Hindlimb muscle (tissue), 1 donor: ENCODE measurements at regions not wholly inside any gene's neighbourhood (a gene's known extent, or its start where the extent isn't known, plus 50 kb on each side); places are given as distances from the start of the nearest gene placed in this dataset.
"Not testable (repeated sequence)": the region's sequence is repeated elsewhere in the genome, so short reads cannot be mapped to it uniquely, and the experiment has no call there.

Experiments used
- DNase-seq: peaks from one replicate; pipeline ENCODE4 v3.0.0-alpha.2; 2013

DNA sequence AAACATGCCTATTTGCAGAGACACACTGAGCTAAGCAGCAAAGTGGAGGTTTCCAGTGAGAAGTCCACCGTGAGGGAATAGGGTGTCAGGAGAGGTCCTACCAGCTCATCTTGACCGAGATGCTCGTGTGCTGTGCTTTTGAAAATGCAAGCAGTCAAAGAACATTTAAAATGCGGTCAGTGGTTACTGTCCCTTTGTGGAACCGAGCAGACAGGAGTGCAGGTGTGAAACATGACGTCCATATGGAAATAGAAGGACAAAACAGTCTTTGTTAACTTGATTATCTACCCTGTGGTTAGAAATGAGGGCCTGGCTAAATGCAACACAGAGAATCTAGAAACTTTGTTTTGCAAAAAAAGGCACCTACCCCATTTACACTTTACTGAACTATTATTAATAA is 473.3 kb downstream of the SPATA31A6 start:
- not testable (repeated sequence) for DNase-seq

DNA sequence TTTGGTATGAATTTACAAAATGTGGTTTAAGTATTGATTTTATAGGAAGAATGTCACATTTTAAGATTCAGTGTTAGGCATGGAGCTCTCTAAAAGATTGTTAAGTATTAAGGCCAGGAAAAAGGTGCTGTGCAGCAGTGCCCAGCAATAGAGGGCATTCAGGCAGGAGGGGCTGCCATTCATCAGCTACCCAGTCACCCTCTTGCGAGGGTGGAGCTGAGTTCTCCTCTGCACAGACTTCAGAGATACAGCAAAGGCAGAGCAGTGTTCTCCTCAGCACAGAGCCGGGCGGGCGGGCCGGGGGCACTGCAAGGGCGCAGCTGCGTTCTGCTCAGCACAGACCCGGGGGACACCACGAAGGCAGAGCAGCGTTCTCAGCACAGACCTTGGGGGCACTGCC is 474.0 kb downstream of the SPATA31A6 start:
- not testable (repeated sequence) for DNase-seq

DNA sequence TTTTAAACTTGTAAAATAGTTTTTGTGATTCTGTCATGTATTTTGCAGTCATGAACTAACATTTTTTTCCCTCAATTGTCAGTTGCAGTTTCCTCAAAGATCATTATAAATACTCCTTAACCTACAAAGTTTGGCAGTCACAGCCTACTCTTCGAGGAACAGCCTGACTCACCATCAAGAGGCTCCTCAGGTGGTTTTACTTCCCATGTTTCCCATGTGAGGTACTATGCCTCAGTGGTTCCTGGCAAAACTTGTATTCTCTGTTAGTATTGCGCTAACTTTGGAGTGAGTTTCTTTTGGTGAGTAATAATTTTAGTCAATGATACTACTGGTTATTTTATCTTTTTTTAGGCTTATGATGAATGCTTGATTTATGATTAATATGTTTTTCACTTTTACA is 513.7 kb downstream of the SPATA31A6 start:
- DNase-seq = not testable (repeated sequence)

DNA sequence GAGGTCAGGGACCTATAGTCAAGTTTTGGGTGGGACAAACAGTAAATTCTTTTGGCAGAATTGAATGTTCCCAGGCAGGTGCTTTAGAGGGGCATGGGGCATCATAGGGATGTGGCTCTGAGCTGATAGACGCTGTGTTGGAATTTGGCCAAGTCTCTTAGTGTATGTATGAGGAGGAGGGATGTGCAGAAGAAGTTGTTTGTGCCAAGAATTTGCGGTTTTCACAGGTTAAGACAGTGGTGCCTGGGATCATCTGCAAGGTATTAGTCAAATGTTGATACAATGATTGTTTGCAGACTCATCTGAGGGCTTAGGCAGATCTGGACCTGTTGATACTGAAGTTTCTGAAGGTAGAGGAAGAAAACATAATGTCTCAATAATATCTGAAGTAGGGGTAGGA is 519.4 kb downstream of the SPATA31A6 start:
- not testable (repeated sequence) for DNase-seq

DNA sequence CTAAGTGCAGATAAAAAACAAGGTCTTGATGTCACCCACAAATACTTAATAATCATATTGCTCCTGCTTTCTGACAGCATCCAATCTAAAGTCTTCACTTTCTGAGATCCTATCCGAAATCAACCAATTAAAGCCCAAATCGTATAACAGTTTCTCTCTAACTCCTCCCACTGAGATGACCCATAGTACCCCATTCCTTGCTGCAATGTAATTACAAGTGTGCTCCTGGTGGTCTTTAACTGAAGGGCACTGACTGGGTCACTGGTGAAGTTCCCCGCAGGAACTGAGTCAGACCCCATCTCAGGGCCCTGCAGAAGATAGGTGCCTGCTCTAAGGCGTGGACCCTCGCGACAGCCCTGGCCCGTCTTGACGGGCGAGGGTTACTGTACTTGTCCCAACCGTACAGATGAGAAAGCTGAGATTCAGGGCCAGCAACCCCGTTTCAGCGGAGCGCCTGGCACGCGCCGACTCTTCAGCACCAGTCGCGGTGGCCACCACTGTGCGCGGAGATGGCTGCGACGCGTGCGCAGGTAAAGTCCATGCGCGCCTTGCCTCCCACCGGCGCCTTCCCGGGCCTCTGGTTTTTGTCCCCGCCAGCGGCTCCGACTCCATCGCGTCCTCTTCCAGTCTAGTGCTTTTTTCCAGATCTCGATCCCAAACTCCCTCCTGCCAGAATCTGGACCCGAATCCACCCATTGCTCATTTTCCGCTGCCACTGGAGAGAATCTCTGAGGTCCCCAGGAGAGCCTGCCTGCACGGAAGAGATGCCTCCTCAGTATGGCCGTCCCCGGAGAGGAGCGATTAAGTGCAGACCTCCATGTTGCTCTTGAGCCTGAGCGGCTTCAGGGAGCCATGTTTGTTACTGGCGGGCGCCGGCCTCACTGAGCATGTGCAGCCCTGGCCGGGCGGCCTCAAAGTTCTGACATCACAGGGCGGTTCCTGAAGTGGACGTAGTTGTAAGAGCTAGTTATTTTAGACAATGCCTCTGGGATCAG is 541.7 kb downstream of the SPATA31A6 start:
- DNase-seq = not testable (repeated sequence)

DNA sequence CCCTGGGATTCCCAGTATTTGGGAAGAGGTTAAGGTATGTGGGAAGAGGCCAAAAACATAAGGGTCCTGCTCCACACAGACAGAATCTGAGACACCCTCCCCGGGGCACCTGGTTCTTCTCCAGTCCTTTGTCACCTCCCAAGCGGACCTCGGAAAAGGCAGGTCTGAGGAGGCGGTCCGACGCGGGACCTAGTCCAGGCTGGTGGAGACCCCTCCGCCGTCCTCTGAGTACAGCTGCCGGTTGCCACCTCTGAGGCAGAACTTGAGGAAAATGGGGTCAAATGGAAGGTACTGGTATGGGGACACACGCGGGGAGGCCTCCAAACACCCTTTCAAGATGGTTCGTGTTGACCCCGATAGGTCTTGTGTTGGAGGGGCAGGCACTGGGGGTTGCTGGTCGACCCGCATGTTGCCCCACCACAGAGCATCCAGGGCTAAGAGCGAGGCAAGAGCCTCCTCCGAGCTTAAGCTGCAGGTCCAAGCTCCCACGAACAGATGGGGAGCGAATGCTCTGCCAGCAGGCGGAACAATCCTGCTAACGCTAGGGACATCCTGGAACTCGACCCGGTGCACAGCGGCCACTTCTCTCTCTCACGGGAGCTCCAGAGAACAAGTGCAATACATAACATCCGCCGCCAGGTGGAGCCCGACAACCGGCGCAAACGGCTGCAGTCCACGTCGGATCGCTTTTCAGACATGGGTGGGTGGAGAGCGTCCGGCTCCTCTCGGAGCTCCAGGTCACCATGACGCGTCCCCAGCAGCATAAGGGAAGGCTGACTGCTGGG is 559.8 kb downstream of the SPATA31A6 start:
- peak; percentile 71 for DNase-seq

DNA sequence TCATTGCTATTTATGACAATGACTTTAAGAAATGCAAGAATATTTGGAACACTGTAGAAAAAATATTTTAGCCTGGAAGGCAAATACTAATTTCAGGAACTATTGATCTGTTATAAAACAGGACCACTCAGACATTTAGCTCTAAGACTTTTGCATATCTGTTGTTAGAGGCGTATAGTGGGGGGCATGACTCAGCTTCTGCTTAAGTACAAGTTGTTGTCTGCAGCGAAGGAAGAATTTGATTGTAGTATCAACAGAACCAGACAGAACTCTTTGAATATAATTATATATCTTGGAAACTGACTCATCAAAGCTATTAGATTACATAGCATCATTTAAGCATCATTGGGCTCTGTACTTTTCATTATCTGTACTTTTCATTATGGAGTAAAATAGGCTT is 573.8 kb downstream of the SPATA31A6 start:
- not testable (repeated sequence) for DNase-seq

DNA sequence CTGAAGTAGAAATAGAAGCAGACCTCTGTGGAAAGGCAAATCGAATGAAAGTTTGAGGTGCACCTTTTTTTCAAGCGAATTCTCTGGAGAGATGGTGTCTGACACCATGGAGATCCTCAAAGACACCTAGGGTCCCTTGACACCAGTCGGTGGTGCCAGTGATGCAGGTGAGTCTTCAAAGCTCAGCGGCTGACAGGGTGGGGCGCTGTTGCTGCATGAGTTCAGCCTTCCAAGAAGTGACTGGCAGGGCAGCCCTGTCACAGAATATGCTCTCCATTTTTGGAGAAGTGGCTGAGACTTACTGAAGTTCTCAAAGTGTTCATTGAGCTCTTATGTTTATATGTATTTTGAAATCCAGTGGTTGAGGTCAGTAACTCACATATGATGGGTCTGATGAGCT is 575.9 kb downstream of the SPATA31A6 start:
- DNase-seq = not testable (repeated sequence)

DNA sequence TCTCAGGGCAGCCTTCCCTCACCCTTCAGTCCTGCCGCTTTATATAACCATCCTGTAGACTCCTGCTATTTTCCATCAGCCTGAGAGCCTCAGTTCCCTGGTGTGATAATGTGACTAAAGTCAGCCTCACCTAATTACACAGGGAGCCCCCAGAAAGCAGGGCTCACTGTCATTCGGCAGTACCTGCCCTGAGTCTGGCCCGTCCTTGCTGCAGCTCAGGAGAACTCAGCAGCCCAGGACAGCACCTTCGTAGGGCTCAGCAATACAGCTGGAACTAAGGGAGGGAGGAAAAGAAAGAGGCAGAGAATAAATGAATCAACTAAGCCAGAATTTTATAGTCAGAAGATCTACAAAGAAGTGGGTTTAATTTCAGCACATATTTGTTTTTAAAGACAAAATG is 598.7 kb downstream of the SPATA31A6 start:
- DNase-seq = not testable (repeated sequence)

DNA sequence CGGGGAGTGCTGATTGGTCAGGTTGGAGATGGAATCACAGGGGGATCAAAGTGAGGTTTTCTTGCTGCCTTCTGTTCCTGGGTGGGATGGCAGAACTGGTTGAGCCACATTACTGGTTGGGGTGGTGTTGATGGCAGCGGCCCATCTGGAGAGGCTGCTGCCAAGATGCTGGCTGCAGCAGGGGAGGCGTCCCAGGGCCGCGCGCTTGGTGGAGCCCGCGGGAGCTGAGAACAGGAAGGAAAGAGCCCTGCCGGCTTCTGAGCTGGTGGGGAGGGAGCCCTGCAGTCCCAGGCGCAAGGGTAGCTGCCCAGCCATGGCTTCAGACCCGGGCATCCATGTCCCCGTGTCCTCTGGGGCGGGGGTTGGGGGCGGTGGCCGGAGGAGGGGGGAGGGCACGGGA is 609.3 kb downstream of the SPATA31A6 start:
- not testable (repeated sequence) for DNase-seq

DNA sequence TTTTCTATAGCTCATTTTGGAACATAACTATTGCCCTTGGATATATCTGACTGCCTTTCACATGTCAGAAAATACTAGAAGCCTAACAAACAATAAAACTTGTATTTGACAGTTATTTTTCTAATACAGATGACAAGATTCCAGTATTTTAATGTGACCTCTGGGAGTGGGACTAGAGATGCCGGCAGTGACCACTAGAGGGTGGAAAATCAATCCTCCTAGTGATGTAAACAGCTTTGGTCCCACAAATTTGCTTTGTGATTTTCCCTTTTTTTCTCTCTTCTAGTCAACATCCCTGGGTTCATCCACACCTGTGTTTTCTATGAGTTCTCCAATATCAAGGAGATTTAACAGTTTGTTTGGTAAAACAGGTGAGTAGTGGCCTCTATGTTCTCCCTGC is 615.1 kb downstream of the SPATA31A6 start:
- DNase-seq = not testable (repeated sequence)

DNA sequence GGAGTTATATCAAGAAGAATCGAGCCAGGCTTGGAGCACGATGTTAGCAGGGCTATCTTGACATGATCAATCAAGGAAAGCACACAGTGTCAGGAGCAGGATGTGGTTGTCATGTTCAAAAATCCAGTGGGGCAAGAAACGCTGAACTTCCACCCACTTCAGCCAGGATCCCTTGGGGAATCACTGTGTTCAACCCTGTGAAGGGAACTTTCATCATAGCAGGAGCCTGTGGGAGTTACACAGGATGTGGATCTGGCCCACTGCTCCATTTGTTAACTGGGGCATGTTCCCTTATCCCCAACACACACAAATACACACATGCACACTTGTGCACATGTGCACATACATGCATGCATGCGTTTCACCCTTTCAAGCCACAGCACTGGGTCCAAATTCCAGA is 619.3 kb downstream of the SPATA31A6 start:
- not testable (repeated sequence) for DNase-seq

DNA sequence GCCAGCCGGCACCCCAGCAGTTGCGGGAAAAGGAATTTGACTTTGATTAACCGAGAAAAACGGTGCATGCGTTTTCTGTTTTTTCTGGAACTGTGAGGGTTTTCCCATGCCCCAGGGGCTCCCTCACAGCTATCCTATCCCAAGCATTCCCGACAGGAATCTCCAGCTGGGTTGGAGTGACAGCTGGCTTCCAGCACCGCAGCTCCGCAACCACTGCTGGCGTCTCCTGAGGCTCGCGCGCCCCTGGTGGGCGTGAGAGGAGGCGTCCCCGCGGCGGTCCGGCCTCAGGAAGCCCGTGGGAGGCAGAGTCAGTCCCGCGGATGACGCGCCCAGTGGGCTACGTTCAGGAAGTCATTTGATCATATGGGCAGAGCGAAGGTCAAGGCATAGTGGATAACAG is 623.2 kb downstream of the SPATA31A6 start:
- not testable (repeated sequence) for DNase-seq

DNA sequence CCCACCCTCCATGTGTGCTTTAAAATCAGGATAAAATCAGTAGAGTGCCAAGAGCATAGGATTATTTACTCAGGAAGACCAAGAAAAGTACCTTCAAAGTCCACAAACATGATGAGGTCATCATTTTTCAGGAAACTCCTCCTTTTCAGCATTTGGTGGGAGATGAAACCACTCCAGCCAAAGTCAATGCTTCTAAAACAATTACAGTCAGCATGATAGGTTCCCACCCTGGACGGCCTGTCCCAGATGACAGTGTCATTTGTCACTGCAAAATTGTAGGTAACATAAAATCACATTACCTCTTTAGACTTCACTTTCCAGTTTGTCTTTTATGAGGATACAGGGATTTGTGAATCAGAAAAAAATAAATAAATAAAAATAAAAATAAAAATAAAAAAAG is 638.0 kb downstream of the SPATA31A6 start:
- not testable (repeated sequence) for DNase-seq

DNA sequence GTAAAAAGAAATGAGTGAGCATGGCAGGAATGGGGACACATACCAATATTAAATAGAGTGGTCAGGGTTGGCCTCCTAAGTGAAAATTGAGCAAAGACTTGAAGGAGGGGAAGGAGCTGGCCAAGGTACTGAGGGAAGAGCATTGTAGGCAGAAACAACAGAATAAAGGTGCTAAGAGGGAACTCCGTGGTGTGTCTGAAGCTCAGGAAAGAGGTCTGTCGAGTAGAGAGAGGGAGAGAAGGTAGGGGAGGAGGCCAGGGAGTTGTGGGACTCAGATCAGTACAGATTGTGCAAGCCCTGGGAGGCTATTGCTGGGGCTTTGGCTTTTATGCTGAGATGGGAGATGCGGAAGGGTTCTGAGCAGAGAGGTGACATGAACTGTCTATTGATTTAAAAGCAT is 664.7 kb downstream of the SPATA31A6 start:
- DNase-seq = not testable (repeated sequence)

DNA sequence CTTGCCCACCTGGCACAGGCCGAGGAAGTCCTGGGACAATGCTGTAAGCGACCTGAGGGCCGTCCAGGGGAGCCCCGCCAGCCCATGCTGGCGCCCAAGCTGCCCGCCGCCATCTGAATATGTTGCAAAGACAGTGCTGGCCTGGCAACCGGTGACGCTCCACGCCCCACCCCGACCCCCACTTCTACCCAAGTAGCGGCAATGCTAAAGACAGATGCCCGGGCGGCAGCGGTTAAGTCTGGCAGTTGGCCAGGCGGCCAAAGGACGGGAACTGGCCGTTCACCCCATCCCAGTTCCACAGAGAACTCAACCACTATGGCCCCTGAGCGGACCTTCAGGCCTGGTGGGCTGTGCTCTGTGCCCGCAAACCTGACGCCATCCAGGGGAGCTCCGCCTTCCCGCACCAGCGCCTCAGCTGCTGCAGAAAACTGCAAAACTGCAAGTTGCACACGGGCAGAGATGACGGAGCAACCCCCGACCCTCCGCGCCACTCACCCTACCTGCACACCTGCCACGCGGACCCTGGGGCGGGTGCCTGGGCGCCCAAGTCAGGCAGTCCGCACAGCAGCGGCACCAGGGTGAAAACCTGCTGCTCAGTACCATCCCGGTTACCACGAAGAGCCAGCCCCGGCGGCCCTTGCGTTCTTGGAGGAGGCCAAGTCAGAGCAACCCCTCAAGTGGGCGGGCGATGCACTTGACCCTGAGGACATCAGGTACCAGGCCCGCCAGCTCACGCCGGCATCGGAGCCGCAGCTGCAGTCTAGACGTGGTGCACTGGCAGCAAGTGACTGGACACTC is 667.6 kb downstream of the SPATA31A6 start:
- not testable (repeated sequence) for DNase-seq

DNA sequence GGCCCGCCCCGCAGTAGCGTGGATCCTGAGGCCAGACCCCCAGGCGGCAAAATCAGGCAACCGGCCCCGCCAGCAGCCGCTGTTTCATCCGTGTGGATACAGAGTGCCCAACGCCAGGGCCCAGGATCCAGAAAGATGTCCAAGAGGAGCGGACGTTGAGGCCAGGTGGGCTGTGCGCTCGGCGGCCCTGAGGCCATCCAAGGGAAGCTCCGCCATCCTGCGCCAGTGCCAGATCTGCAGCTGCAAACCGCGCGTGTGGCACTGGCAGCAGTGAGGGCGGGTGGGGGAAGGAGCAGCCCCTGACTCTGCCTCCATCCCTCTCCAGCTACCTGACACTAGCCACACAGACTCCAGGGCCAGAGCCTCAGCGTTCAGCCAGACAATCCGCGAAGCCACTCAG is 668.2 kb downstream of the SPATA31A6 start:
- not testable (repeated sequence) for DNase-seq

DNA sequence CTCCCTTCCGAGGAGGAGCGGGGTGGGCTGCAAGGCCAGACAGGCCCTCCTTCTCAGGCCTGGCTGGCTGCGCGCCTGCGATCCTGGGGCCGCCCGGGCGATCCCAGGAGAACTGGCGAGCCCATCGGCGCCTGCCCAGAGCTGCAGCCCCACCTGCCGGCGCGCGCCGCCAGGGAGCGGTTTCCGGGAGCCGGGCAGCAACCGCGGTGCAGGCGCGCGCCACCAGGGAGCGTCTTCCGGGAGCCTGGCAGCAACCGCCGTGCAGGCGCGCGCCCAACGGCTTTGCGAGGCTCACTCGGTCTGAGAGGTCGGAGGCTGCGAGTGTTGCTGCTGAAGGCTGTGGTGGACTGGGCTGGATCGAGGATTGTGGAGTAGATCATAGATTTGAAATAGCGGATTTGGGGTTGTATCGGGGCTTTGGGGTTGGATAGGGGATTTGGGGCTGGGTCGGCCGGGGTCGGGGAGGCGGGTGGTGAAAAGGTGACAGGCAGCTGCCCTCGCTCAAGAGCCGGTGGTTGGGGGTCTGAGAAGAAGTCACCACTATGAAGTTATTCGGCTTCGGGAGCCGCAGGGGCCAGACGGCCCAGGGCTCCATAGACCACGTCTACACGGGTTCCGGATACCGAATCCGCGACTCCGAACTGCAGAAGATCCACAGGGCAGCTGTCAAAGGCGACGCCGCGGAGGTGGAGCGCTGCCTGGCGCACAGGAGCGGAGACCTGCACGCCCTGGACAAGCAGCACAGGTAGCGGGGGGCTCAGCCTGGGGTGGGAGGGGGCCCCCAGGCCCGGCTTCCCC is 668.9 kb downstream of the SPATA31A6 start:
- peak; percentile 23 for DNase-seq

DNA sequence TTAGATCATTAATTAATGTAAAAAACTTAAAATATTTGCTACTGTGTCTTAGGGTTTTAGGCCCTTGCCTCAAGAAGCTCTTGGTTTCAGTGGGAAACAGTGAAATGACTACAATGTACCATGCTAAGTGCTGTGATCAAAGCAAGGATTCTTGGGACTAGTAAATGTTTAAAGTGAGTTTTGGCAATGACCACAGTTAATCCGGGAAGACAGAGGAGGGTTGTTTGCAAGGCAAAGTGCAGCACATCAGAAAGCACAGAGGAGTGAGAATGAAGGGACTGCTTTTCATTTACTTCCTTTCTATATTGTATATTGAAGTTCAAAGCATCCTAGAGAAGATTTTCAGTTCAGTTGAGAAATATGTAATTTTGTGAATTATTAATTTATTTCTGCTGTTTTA is 676.7 kb downstream of the SPATA31A6 start:
- DNase-seq = not testable (repeated sequence)

DNA sequence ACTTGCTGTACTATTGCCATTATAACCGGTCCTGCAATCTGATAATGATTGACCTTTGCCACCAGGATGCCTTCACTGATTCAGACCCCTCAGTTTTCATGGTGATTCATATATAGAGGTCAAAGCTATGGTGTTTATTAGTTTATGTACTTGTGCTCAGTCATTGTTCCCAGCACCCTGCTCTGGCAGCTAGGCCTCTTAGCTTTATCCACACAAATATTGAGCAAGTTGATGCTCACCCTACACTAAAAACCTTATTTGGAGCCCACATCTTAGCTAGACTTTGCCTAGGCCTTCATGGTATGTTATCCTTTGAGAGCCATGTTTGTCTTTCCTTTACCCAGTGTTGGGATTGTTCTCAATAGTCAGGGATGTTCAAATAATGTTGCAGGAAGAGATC is 679.0 kb downstream of the SPATA31A6 start:
- DNase-seq = not testable (repeated sequence)
